K562 (cell line): ENCODE measurements at regions not wholly inside any gene's neighbourhood (a gene's known extent, or its start where the extent isn't known, plus 50 kb on each side); places are given as distances from the start of the nearest gene placed in this dataset.
"Not testable (repeated sequence)": the region's sequence is repeated elsewhere in the genome, so short reads cannot be mapped to it uniquely, and the experiment has no call there.

Experiments
- ATAC-seq: fragments of 200-7000 bp; cut with Tn5 transposase; 3 replicates; pipeline ENCODE4 v1.9.1; 2020; ENCODE audit warnings: moderate library complexity
- BruUV-seq: library from RNA; stranded (reverse); fragments of 400-500 nt; replicated peaks from 2 replicates; lab custom pipeline; 2021; lab: Mats Ljungman, UMichigan
- CTCF ChIA-PET: fragments of 300-600 bp; formaldehyde crosslinking; extraction: SDS; loops from one replicate; lab custom pipeline; 2021; ENCODE audit warnings: low intra/inter-chr PET ratio; lab: Yijun Ruan, JAX
- POLR2A ChIA-PET: fragments of 300-600, 350-650 bp; sonication (Branson Sonifier 250); formaldehyde crosslinking; extraction: SDS; loops from one replicate; lab custom pipeline; 2021; ENCODE audit warnings: antibody characterized with exemption, inconsistent platforms; lab: Yijun Ruan, JAX
- DNase-seq, 4 experiments: peaks; one replicate each; pipeline versions ENCODE4 v3.0.0 to v3.0.0-alpha.2; 2011 to 2018; ENCODE audit warnings: low spot score in 3 of 4, mixed read lengths in 3 of 4; ENCODE audit errors: extremely low read depth in 1 of 4
- FAIRE-seq: peaks from 2 replicates; lab custom pipeline; 2011; peaks lifted over from hg19 to GRCh38; lab: Jason Lieb, UNC
- H2AFZ ChIP-seq: 2 replicates; pipeline ENCODE4 v1.6.0; 2011; ENCODE audit warnings: low read depth, low read length, control low read depth, inconsistent platforms
- H3K27ac ChIP-seq: fragments of 200-600 bp; 3 replicates; pipeline ENCODE4 v1.8.0; 2011; ENCODE audit warnings: low read depth, mild to moderate bottlenecking, control low read depth, inconsistent platforms, low read length, moderate library complexity, mixed read lengths; ENCODE audit errors: extremely low read depth
- H3K27me3 ChIP-seq, 2 experiments: fragments of 300-600 bp in 1 of 2; 2 replicates in 1 of 2; 3 replicates in 1 of 2; pipeline versions ENCODE4 v1.6.0 to v1.8.0; 2011; ENCODE audit warnings: inconsistent platforms in 2 of 2, low read length in 2 of 2, mild to moderate bottlenecking in 1 of 2, mixed read lengths in 1 of 2, moderate library complexity in 1 of 2; ENCODE audit not compliant: control insufficient read depth in 2 of 2, insufficient read depth in 2 of 2
- H3K36me3 ChIP-seq: fragments of 300-600 bp; 3 replicates; pipeline ENCODE4 v1.8.0; 2011; ENCODE audit warnings: mild to moderate bottlenecking, low read length, inconsistent platforms; ENCODE audit not compliant: control insufficient read depth, insufficient read depth
- H3K4me1 ChIP-seq, 2 experiments: fragments of 200-600 bp in 1 of 2; replicated peaks in 1 of 2; 2 replicates in 1 of 2; 3 replicates in 1 of 2; pipeline versions ENCODE4 v1.5.1 to v1.8.0; 2011; ENCODE audit warnings: inconsistent platforms in 2 of 2, low read length in 2 of 2, mild to moderate bottlenecking in 1 of 2, mixed read lengths in 1 of 2, moderate library complexity in 1 of 2; ENCODE audit not compliant: control insufficient read depth in 2 of 2, insufficient read depth in 2 of 2
- H3K4me2 ChIP-seq: 2 replicates; pipeline ENCODE4 v1.6.1; 2011; ENCODE audit warnings: low read length, control low read depth, inconsistent platforms, mixed read lengths; ENCODE audit not compliant: insufficient read depth
- H3K4me3 ChIP-seq: fragments of 200-600 bp; sonication (generic), shearing (Covaris generic); 2 replicates; pipeline ENCODE4 v1.5.1; 2016; ENCODE audit warnings: control low read depth, inconsistent platforms
- H3K79me2 ChIP-seq: fragments of 200-600 bp; 3 replicates; pipeline ENCODE4 v1.8.0; 2011; ENCODE audit warnings: low read length, inconsistent platforms; ENCODE audit not compliant: control insufficient read depth, insufficient read depth
- H3K9ac ChIP-seq, 2 experiments: 2 replicates each; pipeline versions ENCODE4 v1.6.0 to v1.6.1; 2011; ENCODE audit warnings: low read depth in 2 of 2, low read length in 2 of 2, control low read depth in 1 of 2, inconsistent platforms in 1 of 2, mild to moderate bottlenecking in 1 of 2, mixed read lengths in 1 of 2; ENCODE audit not compliant: insufficient read depth in 1 of 2
- H3K9me1 ChIP-seq: one replicate; pipeline ENCODE4 v1.6.0; 2011; ENCODE audit warnings: inconsistent platforms, mild to moderate bottlenecking, low read length, moderate library complexity; ENCODE audit not compliant: control insufficient read depth, insufficient read depth
- H3K9me3 ChIP-seq: replicated peaks from 2 replicates; pipeline ENCODE4 v1.5.1; 2011; ENCODE audit warnings: low read depth, low read length, inconsistent platforms; ENCODE audit not compliant: control insufficient read depth, insufficient read depth
- H4K20me1 ChIP-seq: replicated peaks from 2 replicates; pipeline ENCODE4 v1.6.1; 2011; ENCODE audit warnings: low read length, inconsistent platforms, mixed read lengths; ENCODE audit not compliant: control insufficient read depth, insufficient read depth
- ARID1B ChIP-seq: fragments of 450-650 bp; IDR thresholded peaks from 2 replicates; pipeline ENCODE4 v1.6.1; 2016; ENCODE audit warnings: antibody characterized with exemption, mild to moderate bottlenecking, inconsistent platforms
- FOS ChIP-seq: IDR thresholded peaks from 3 replicates; pipeline ENCODE4 v1.6.1; 2011; ENCODE audit not compliant: insufficient read length; ENCODE audit errors: extremely low read depth
- MYBL2 ChIP-seq, 2 experiments: fragments of 450-650 bp in 1 of 2; sonication (generic) in 1 of 2; formaldehyde crosslinking in 1 of 2; IDR thresholded peaks; 2 replicates each; pipeline versions ENCODE4 v1.6.1 to v1.8.1; 2017 to 2022; ENCODE audit warnings: borderline replicate concordance in 1 of 2, inconsistent platforms in 1 of 2, low read depth in 1 of 2, mild to moderate bottlenecking in 1 of 2, missing genetic modification reagents in 1 of 2, moderate library complexity in 1 of 2
- NBN ChIP-seq: fragments of 450-650 bp; IDR thresholded peaks from 2 replicates; pipeline ENCODE4 v1.6.1; 2016; ENCODE audit warnings: low read depth, mild to moderate bottlenecking
- SMARCB1 ChIP-seq: IDR thresholded peaks from 2 replicates; pipeline ENCODE4 v1.6.1; 2011; ENCODE audit warnings: improper control_type of control experiment, low read depth; ENCODE audit not compliant: insufficient read length
- SREBF1 ChIP-seq: fragments of 150-350 bp; IDR thresholded peaks from 2 replicates; pipeline ENCODE4 v1.6.1; 2014; ENCODE audit warnings: antibody characterized with exemption, low read depth, low read length, borderline replicate concordance
- ZNF717 ChIP-seq: fragments of 250-450 bp; sonication (Bioruptor Pico); IDR thresholded peaks from 2 replicates; pipeline ENCODE4 v1.5.0; 2021
- ZNF830 ChIP-seq: fragments of 250-450 bp; sonication (Bioruptor Pico); IDR thresholded peaks from 2 replicates; pipeline ENCODE4 v1.5.0; 2021; ENCODE audit warnings: mild to moderate bottlenecking
- WGBS: fragments of 100-300 bp; shearing (Covaris generic); methylation state at CpG from one replicate; pipeline ENCODE4 v1.1.6; 2016; ENCODE audit warnings: low coverage, mixed read lengths; ENCODE audit not compliant: insufficient coverage; ENCODE audit errors: missing lambda C conversion rate; 5-methylcytosine and 5-hydroxymethylcytosine counted together
- in situ Hi-C: fragments of 300-500 bp; cut with MboI; formaldehyde crosslinking; loops from 4 replicates; pipeline ENCODE4 v1.15.0; 2018; ENCODE audit warnings: inconsistent platforms, mixed read lengths
- intact Hi-C: fragments of 100-400 bp; cut with micrococcal nuclease; formaldehyde crosslinking; loops from 2 replicates; pipeline ENCODE4 v1.14.2; 2022
- TF ChIP-seq, protein P1 (sequence below): IDR thresholded peaks from 2 replicates; pipeline ENCODE4 v1.6.1; 2011; ENCODE audit warnings: borderline replicate concordance, low read depth, mild to moderate bottlenecking, moderate library complexity, low read length; ENCODE audit not compliant: insufficient read depth, poor library complexity, severe bottlenecking
- TF ChIP-seq, protein P2 (sequence below), 3 experiments: fragments of 200-800 bp in 1 of 3; sonication (Bioruptor generic) in 1 of 3; sonication (generic) in 1 of 3; formaldehyde crosslinking in 1 of 3; IDR thresholded peaks; 2 replicates each; pipeline versions ENCODE4 v1.6.1 to v1.8.0; 2016 to 2022; ENCODE audit warnings: mild to moderate bottlenecking in 2 of 3, missing compliant biosample characterization in 2 of 3, missing genetic modification characterization in 2 of 3, missing genetic modification reagents in 1 of 3
- TF ChIP-seq, protein P3 (sequence below): fragments of 450-650 bp; formaldehyde crosslinking; IDR thresholded peaks from 2 replicates; pipeline ENCODE4 v1.4.0; 2020; ENCODE audit warnings: mild to moderate bottlenecking, moderate library complexity

DNA sequence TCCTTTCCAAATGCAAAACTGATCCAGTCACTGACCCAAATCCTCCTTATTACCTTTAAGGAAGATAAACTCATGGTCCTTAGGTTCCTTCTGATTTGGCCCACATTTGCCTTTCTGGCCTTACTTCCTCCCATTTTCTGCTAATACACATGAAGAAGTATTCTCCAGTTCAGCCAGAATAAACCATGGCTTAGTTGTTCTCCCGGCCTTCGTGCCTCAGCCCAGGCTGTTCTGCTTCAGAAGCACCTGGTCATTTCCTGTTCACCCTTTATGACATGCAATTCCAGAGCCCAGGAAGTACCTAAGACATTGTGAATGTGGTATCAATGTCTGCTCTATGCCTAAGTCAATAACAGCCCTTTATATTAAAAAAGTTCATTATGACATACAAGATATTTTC, 4790.1 kb upstream of the OR11H1 start:
- in situ Hi-C loops, H3K79me2 ChIP-seq: not testable (repeated sequence)
- 2% methylated on average over 2 of the region's 2 CpGs for WGBS

DNA sequence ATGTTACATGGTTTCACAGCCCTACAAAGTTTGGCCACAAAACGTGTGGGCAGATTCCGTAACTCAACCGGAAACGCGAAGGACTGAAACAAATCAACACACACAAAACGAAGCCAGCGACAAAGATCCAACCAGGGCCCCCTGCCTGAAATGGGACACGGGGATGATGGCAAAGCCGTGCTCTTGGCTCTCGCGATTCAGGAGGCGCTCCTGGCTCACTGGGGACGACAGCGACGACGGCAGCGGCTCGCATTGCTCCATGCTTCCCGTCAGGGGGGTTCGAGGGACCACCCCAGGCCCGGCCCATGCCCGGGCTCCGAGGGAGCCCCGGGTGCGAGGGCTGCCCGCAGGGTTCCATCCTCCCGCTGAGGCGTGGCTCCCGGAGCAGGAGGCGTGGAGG, 4786.8 kb upstream of the OR11H1 start:
- no peak overlapping the region for H3K4me2 ChIP-seq
- no peaks in the 10 kb centered on the region; a peak in 1 of 5 replicates for H3K4me1 ChIP-seq
- WGBS = 3% methylated on average over 24 of the region's 30 CpGs
- ChIA-PET POLR2A (no interaction called here), CTCF (no interaction called here)
- in situ Hi-C loops = no loop called here
- H3K36me3 ChIP-seq = no peaks in the 10 kb centered on the region
- no peaks in the 10 kb centered on the region for H3K27me3 ChIP-seq
- FAIRE-seq = no peak
- ATAC-seq = peak; percentile 39
- no peak overlapping the region for H3K27ac ChIP-seq
- H3K9me3 ChIP-seq = no peaks in the 10 kb centered on the region
- no peaks in the 10 kb centered on the region for H3K9me1 ChIP-seq
- H2AFZ ChIP-seq = no peak overlapping the region
- H3K4me3 ChIP-seq = no peak overlapping the region
- H3K9ac ChIP-seq = no peak overlapping the region
- no peaks in the 10 kb centered on the region for H4K20me1 ChIP-seq
- DNase-seq = no peak
- H3K79me2 ChIP-seq = no peaks in the 10 kb centered on the region
- intact Hi-C loops = no loop called here
- BruUV-seq = no TSS peak
- no peak for TF ChIP-seq ARID1B
- TF ChIP-seq ZNF830 = no peak
- TF ChIP-seq, protein P1, sequence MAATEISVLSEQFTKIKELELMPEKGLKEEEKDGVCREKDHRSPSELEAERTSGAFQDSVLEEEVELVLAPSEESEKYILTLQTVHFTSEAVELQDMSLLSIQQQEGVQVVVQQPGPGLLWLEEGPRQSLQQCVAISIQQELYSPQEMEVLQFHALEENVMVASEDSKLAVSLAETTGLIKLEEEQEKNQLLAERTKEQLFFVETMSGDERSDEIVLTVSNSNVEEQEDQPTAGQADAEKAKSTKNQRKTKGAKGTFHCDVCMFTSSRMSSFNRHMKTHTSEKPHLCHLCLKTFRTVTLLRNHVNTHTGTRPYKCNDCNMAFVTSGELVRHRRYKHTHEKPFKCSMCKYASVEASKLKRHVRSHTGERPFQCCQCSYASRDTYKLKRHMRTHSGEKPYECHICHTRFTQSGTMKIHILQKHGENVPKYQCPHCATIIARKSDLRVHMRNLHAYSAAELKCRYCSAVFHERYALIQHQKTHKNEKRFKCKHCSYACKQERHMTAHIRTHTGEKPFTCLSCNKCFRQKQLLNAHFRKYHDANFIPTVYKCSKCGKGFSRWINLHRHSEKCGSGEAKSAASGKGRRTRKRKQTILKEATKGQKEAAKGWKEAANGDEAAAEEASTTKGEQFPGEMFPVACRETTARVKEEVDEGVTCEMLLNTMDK = no peak
- no peak for TF ChIP-seq ZNF717 (CRISPR knock-in tag)
- no peak for TF ChIP-seq MYBL2 (IDR thresholded peaks at IDR 0.05; ENCODE audit: low read depth)
- TF ChIP-seq MYBL2 (CRISPR knock-in tag; IDR thresholded peaks at IDR 0.05; ENCODE audit: borderline replicate concordance) = no peak
- TF ChIP-seq SMARCB1 = no peak
- no peak for TF ChIP-seq NBN
- TF ChIP-seq, protein P2, sequence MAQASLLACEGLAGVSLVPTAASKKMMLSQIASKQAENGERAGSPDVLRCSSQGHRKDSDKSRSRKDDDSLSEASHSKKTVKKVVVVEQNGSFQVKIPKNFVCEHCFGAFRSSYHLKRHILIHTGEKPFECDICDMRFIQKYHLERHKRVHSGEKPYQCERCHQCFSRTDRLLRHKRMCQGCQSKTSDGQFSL (CRISPR knock-in tag; IDR thresholded peaks at IDR 0.05) = no peak
- TF ChIP-seq, protein P2 (tag; IDR thresholded peaks at IDR 0.05) = no peak
- TF ChIP-seq SREBF1 = no peak
- TF ChIP-seq FOS = no peak
- TF ChIP-seq, protein P3, sequence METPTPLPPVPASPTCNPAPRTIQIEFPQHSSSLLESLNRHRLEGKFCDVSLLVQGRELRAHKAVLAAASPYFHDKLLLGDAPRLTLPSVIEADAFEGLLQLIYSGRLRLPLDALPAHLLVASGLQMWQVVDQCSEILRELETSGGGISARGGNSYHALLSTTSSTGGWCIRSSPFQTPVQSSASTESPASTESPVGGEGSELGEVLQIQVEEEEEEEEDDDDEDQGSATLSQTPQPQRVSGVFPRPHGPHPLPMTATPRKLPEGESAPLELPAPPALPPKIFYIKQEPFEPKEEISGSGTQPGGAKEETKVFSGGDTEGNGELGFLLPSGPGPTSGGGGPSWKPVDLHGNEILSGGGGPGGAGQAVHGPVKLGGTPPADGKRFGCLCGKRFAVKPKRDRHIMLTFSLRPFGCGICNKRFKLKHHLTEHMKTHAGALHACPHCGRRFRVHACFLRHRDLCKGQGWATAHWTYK (CRISPR knock-in tag) = no peak

More for the DNA sequence above, 4790.1 kb upstream of the OR11H1 start:
- intact Hi-C loops, H4K20me1 ChIP-seq, H3K4me2 ChIP-seq, ATAC-seq, CTCF ChIA-PET, H3K9me1 ChIP-seq, DNase-seq, H3K4me3 ChIP-seq, H3K9me3 ChIP-seq, H3K4me1 ChIP-seq, H3K36me3 ChIP-seq, H3K27me3 ChIP-seq, H2AFZ ChIP-seq, BruUV-seq, H3K27ac ChIP-seq, FAIRE-seq, H3K9ac ChIP-seq, POLR2A ChIA-PET: not testable (repeated sequence)
